GM12878 (cell line): ENCODE measurements at regions not wholly inside any gene's neighbourhood (a gene's known extent, or its start where the extent isn't known, plus 50 kb on each side); places are given as distances from the start of the nearest gene placed in this dataset.

ENCODE experiments used
- ATF7 ChIP-seq: fragments of 450-650 bp; IDR thresholded peaks from 2 replicates; pipeline ENCODE4 v1.6.1; 2016; ENCODE audit warnings: low read depth, mild to moderate bottlenecking
- BHLHE40 ChIP-seq, 2 experiments: fragments of 450-650 bp in 1 of 2; IDR thresholded peaks; 2 replicates each; pipeline ENCODE4 v1.6.1; 2011 to 2017; ENCODE audit warnings: low read depth in 2 of 2, borderline replicate concordance in 1 of 2, improper control_type of control experiment in 1 of 2, low read length in 1 of 2, mild to moderate bottlenecking in 1 of 2
- CEBPB ChIP-seq, 2 experiments: fragments of 150-350 bp in 1 of 2; IDR thresholded peaks; 2 replicates each; pipeline ENCODE4 v1.6.1; 2012 to 2014; ENCODE audit warnings: low read depth in 2 of 2, low read length in 2 of 2, borderline replicate concordance in 1 of 2, inconsistent platforms in 1 of 2
- CTCF ChIP-seq, 3 experiments: IDR thresholded peaks in 2 of 3; conservative IDR thresholded peaks in 1 of 3; 2 replicates each; pipeline ENCODE4 v1.5.1; 2011; ENCODE audit warnings: low read depth in 3 of 3, low read length in 3 of 3, mild to moderate bottlenecking in 3 of 3, control low read depth in 2 of 3, moderate library complexity in 2 of 3, inconsistent platforms in 1 of 3, mixed read lengths in 1 of 3; ENCODE audit not compliant: control insufficient read depth in 2 of 3, insufficient read depth in 1 of 3; ENCODE audit errors: extremely low read depth in 1 of 3
- GABPA ChIP-seq: IDR thresholded peaks from 2 replicates; pipeline ENCODE4 v1.6.1; 2014; ENCODE audit warnings: antibody characterized with exemption, low read depth, mild to moderate bottlenecking, inconsistent platforms
- IRF3 ChIP-seq: fragments of 450-650 bp; IDR thresholded peaks from 2 replicates; pipeline ENCODE4 v1.6.1; 2014; ENCODE audit warnings: mild to moderate bottlenecking
- KAT2A ChIP-seq: conservative IDR thresholded peaks from 2 replicates; pipeline ENCODE4 v1.6.1; 2011; ENCODE audit warnings: low read depth, low read length; ENCODE audit not compliant: control insufficient read depth
- MTA3 ChIP-seq: IDR thresholded peaks from 2 replicates; pipeline ENCODE4 v1.6.1; 2012; ENCODE audit warnings: low read length, inconsistent platforms, borderline replicate concordance
- MYC ChIP-seq: IDR thresholded peaks from 2 replicates; pipeline ENCODE4 v1.6.1; 2011; ENCODE audit warnings: mild to moderate bottlenecking, low read length, moderate library complexity, inconsistent platforms; ENCODE audit not compliant: insufficient read depth, insufficient replicate concordance, insufficient read length, severe bottlenecking
- PAX8 ChIP-seq: fragments of 450-650 bp; IDR thresholded peaks from 2 replicates; pipeline ENCODE4 v1.6.1; 2017; ENCODE audit warnings: mild to moderate bottlenecking, moderate library complexity
- PBX3 ChIP-seq: IDR thresholded peaks from 2 replicates; pipeline ENCODE4 v1.6.1; 2011; ENCODE audit warnings: mild to moderate bottlenecking, low read depth, low read length, moderate library complexity; ENCODE audit not compliant: insufficient replicate concordance
- POLR2A ChIP-seq: IDR thresholded peaks from 2 replicates; pipeline ENCODE4 v1.6.1; 2011; ENCODE audit warnings: low read depth, mild to moderate bottlenecking, low read length
- SREBF2 ChIP-seq: IDR thresholded peaks from 2 replicates; pipeline ENCODE4 v1.6.1; 2012; ENCODE audit warnings: mild to moderate bottlenecking, low read length

GRCh38 chr12:86530996-86531655 lies 274.9 kb upstream of the MGAT4C start:
- TF ChIP-seq CEBPB (IDR thresholded peaks at IDR 0.05; ENCODE audit: borderline replicate concordance in 1 of 2, low read depth in 2 of 2, low read length in 2 of 2): no peak
- no peak for TF ChIP-seq IRF3
- TF ChIP-seq GABPA: no peak
- no peak for TF ChIP-seq CTCF (IDR thresholded peaks at IDR 0.05 in 2 of 3, conservative IDR thresholded peaks at IDR 0.05 in 1 of 3; ENCODE audit: control insufficient read depth in 2 of 3, extremely low read depth in 1 of 3, insufficient read depth in 1 of 3, low read depth in 3 of 3, low read length in 3 of 3)
- no peak for TF ChIP-seq PBX3
- no peak for TF ChIP-seq ATF7
- TF ChIP-seq POLR2A: no peak
- TF ChIP-seq SREBF2: no peak
- TF ChIP-seq PAX8: no peak
- TF ChIP-seq MTA3: no peak
- TF ChIP-seq MYC: no peak
- TF ChIP-seq BHLHE40 (IDR thresholded peaks at IDR 0.05; ENCODE audit: borderline replicate concordance in 1 of 2, low read depth in 2 of 2, low read length in 1 of 2): no peak
- TF ChIP-seq KAT2A: no peak
